KMS-11 (cell line): ENCODE measurements at regions not wholly inside any gene's neighbourhood (a gene's known extent, or its start where the extent isn't known, plus 50 kb on each side); places are given as distances from the start of the nearest gene placed in this dataset.

Experiments
- H2AFZ ChIP-seq: fragments of 200-600 bp; sonication (generic); 2 replicates; pipeline ENCODE4 v1.6.1; 2016; ENCODE audit warnings: antibody characterized with exemption, mixed run types, low read depth
- H3K27ac ChIP-seq: fragments of 200-600 bp; sonication (generic); 2 replicates; pipeline ENCODE4 v1.6.1; 2016; ENCODE audit warnings: mild to moderate bottlenecking, mixed run types
- H3K27me3 ChIP-seq: fragments of 200-600 bp; sonication (generic); 2 replicates; pipeline ENCODE4 v1.6.1; 2017; ENCODE audit warnings: mild to moderate bottlenecking, low read depth, mixed run types, moderate library complexity; ENCODE audit not compliant: insufficient read depth
- H3K36me3 ChIP-seq: fragments of 200-600 bp; sonication (generic); 2 replicates; pipeline ENCODE4 v1.6.1; 2017; ENCODE audit warnings: mild to moderate bottlenecking, mixed run types; ENCODE audit not compliant: insufficient read depth
- H3K4me1 ChIP-seq: fragments of 200-600 bp; sonication (generic); 2 replicates; pipeline ENCODE4 v1.6.1; 2016; ENCODE audit warnings: mild to moderate bottlenecking, low read depth, mixed run types; ENCODE audit not compliant: poor library complexity, severe bottlenecking
- H3K4me2 ChIP-seq: fragments of 200-600 bp; sonication (generic); 2 replicates; pipeline ENCODE4 v1.7.0; 2016; ENCODE audit warnings: mild to moderate bottlenecking, mixed run types
- H3K4me3 ChIP-seq: fragments of 200-600 bp; sonication (generic); IDR thresholded peaks from 2 replicates; pipeline ENCODE4 v1.6.1; 2017; ENCODE audit warnings: low read depth, low read length, mixed read lengths; ENCODE audit not compliant: insufficient read depth
- H3K79me2 ChIP-seq: fragments of 200-600 bp; sonication (generic); 2 replicates; pipeline ENCODE4 v1.6.1; 2016; ENCODE audit warnings: low read depth, mixed run types; ENCODE audit not compliant: insufficient read depth
- H3K9ac ChIP-seq: fragments of 200-600 bp; sonication (generic); 2 replicates; pipeline ENCODE4 v1.6.1; 2016; ENCODE audit warnings: mild to moderate bottlenecking, mixed run types
- H4K20me1 ChIP-seq: fragments of 200-600 bp; sonication (generic); 2 replicates; pipeline ENCODE4 v1.6.1; 2016; ENCODE audit warnings: mild to moderate bottlenecking, mixed run types; ENCODE audit not compliant: insufficient read depth
- CTCF ChIP-seq: fragments of 200-600 bp; sonication (generic); conservative IDR thresholded peaks from 2 replicates; pipeline ENCODE4 v1.6.1; 2017; ENCODE audit warnings: low read depth, mild to moderate bottlenecking, antibody characterized with exemption, low read length, moderate library complexity, mixed read lengths

- Histone ChIP-seq H3K4me3 (no peak overlapping the region), H2AFZ (no peak overlapping the region), H4K20me1 (no peaks in the 10 kb centered on the region), H3K4me1 (peaks cover 19% of the 10 kb centered on the region), H3K36me3 (no peaks in the 10 kb centered on the region), H3K27ac (no peak overlapping the region), H3K4me2 (peak overlapping the region; percentile 26; the same call in 1 of the 2 replicates), H3K9ac (no peak overlapping the region), H3K79me2 (no peaks in the 10 kb centered on the region), H3K27me3 (no peaks in the 10 kb centered on the region)
- TF ChIP-seq CTCF: peak; percentile 79
Observed at GRCh38 chr1:93021539-93022134, 57.4 kb upstream of the MTF2 start.

- H3K27ac ChIP-seq: no peak overlapping the region
- H3K9ac ChIP-seq: no peak overlapping the region
Observed at GRCh38 chr1:93022580-93022979, 56.5 kb upstream of the MTF2 start.

GRCh38 chr1:93023281-93023680, 55.8 kb upstream of the MTF2 start:
- no peak for TF ChIP-seq CTCF
- H4K20me1 ChIP-seq: no peaks in the 10 kb centered on the region
- no peak overlapping the region for H3K4me3 ChIP-seq
- H3K27me3 ChIP-seq: no peaks in the 10 kb centered on the region
- H3K9ac ChIP-seq: no peak overlapping the region
- H3K27ac ChIP-seq: no peak overlapping the region
- H3K4me1 ChIP-seq: peaks cover 25% of the 10 kb centered on the region
- no peaks in the 10 kb centered on the region for H3K36me3 ChIP-seq
- H3K79me2 ChIP-seq: no peaks in the 10 kb centered on the region
- H2AFZ ChIP-seq: no peak overlapping the region
- H3K4me2 ChIP-seq: no peak overlapping the region

More at GRCh38 chr1:93022580-93022979, 56.5 kb upstream of the MTF2 start:
- Histone ChIP-seq H3K79me2 (no peaks in the 10 kb centered on the region), H3K27me3 (no peaks in the 10 kb centered on the region), H2AFZ (no peak overlapping the region), H4K20me1 (no peaks in the 10 kb centered on the region), H3K4me2 (no peak overlapping the region), H3K4me1 (peaks cover 19% of the 10 kb centered on the region), H3K4me3 (no peak overlapping the region), H3K36me3 (no peaks in the 10 kb centered on the region)
- TF ChIP-seq CTCF: no peak

GRCh38 chr1:93025572-93025971, 53.5 kb upstream of the MTF2 start:
- H3K36me3 ChIP-seq: no peaks in the 10 kb centered on the region
- H3K9ac ChIP-seq: no peak overlapping the region
- no peaks in the 10 kb centered on the region for H3K27me3 ChIP-seq
- no peak overlapping the region for H3K27ac ChIP-seq
- no peaks in the 10 kb centered on the region for H4K20me1 ChIP-seq
- no peak overlapping the region for H3K4me2 ChIP-seq
- peaks cover 45% of the 10 kb centered on the region for H3K4me1 ChIP-seq
- H3K4me3 ChIP-seq: no peak overlapping the region
- H3K79me2 ChIP-seq: no peaks in the 10 kb centered on the region
- no peak overlapping the region for H2AFZ ChIP-seq
- no peak for TF ChIP-seq CTCF
